Immature natural killer cell (primary cell): ENCODE measurements at regions not wholly inside any gene's neighbourhood (a gene's known extent, or its start where the extent isn't known, plus 50 kb on each side); places are given as distances from the start of the nearest gene placed in this dataset.
A peak's percentile ranks its signal among the peaks of the same experiment; 100 is the strongest.
"Not testable (repeated sequence)": the region's sequence is repeated elsewhere in the genome, so short reads cannot be mapped to it uniquely, and the experiment has no call there.

Source experiments
- DNase-seq, 3 donors: peaks; one replicate each; pipeline ENCODE4 v3.0.0; 2022; ENCODE audit warnings: mixed read lengths in 1 of 3
- H3K27ac Mint-ChIP-seq, 6 donors: one replicate each; pipeline ENCODE4 v1.8.0; 2020; ENCODE audit warnings: mixed read lengths in 6 of 6, mild to moderate bottlenecking in 5 of 6, inconsistent platforms in 4 of 6, moderate library complexity in 3 of 6
- H3K27me3 Mint-ChIP-seq, 3 donors: one replicate each; pipeline ENCODE4 v1.8.0; 2020 to 2021; ENCODE audit warnings: low read depth in 3 of 3, mild to moderate bottlenecking in 3 of 3, mixed read lengths in 3 of 3, moderate library complexity in 3 of 3, inconsistent platforms in 1 of 3
- H3K36me3 Mint-ChIP-seq, 3 donors: one replicate each; pipeline ENCODE4 v1.8.0; 2020; ENCODE audit warnings: mixed read lengths in 3 of 3, inconsistent platforms in 2 of 3, mild to moderate bottlenecking in 2 of 3
- H3K4me1 Mint-ChIP-seq, 2 donors: one replicate each; pipeline ENCODE4 v1.8.0; 2020; ENCODE audit warnings: inconsistent platforms in 2 of 2, mild to moderate bottlenecking in 2 of 2, mixed read lengths in 2 of 2, moderate library complexity in 1 of 2
- H3K4me3 Mint-ChIP-seq, 5 donors: one replicate each; pipeline ENCODE4 v1.8.0; 2020; ENCODE audit warnings: mild to moderate bottlenecking in 5 of 5, mixed read lengths in 5 of 5, inconsistent platforms in 3 of 5, moderate library complexity in 3 of 5
- H3K9me3 Mint-ChIP-seq, 6 donors: one replicate each; pipeline ENCODE4 v1.8.0; 2020; ENCODE audit warnings: mild to moderate bottlenecking in 6 of 6, mixed read lengths in 6 of 6, inconsistent platforms in 4 of 6, moderate library complexity in 3 of 6

GRCh38 chr11:116366980-116367645 lies 405.7 kb downstream of the BUD13 start:
- DNase-seq, result no peak
- H3K4me3 Mint-ChIP-seq, result no peak overlapping the region
- no peaks in the 10 kb centered on the region for H3K36me3 Mint-ChIP-seq
- no peaks in the 10 kb centered on the region for H3K9me3 Mint-ChIP-seq
- H3K4me1 Mint-ChIP-seq, result no peaks in the 10 kb centered on the region
- H3K27ac Mint-ChIP-seq, result no peak overlapping the region
- peaks cover 0 to 5% (median 2%) of the 10 kb centered on the region in 3 donors for H3K27me3 Mint-ChIP-seq

DNA sequence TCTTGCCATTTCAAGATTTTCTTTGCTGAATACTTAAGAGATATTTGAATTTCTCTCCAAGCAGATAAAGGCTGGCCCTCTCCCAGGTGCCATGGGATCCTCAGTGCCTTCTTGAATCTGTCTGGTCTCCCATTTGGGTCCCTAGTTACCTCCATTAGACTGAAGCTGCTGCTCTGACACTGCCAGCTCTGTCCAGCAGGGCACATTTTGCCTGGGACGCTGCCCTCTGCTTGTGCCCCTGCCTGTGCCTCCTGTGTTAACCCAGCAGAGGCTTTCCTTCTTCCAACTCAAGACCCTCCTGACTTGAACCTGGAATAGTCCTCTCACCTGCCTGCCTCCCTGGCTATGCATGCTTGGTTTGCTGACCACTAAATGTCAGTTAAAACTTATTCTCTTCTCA lies 406.3 kb downstream of the BUD13 start:
- DNase-seq, result no peak
- no peaks in the 10 kb centered on the region for H3K4me1 Mint-ChIP-seq
- H3K27me3 Mint-ChIP-seq, result peaks cover 0 to 5% (median 0%) of the 10 kb centered on the region in 3 donors
- no peaks in the 10 kb centered on the region for H3K9me3 Mint-ChIP-seq
- no peaks in the 10 kb centered on the region for H3K36me3 Mint-ChIP-seq
- H3K4me3 Mint-ChIP-seq, result no peak overlapping the region
- no peak overlapping the region for H3K27ac Mint-ChIP-seq

DNA sequence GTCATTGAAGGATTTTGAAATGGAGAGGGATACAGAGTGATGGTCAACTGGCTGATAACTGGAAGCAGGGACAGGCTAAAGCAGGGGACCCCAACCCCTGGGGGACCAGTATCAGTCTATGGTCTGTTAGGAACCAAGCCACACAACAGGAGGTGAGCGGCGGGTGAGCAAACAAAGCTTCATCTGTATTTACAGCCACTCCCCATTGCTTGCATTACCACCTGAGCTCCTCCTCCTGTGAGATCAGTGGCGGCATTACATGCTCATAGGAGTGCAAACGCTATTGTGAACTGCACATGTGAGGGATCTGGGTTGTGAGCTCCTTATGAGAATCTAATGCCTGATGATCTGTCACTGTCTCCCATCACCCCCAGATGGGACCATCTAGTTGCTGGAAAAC lies 407.9 kb downstream of the BUD13 start:
- H3K36me3 Mint-ChIP-seq, DNase-seq, H3K27ac Mint-ChIP-seq, H3K27me3 Mint-ChIP-seq, H3K4me1 Mint-ChIP-seq, H3K4me3 Mint-ChIP-seq, H3K9me3 Mint-ChIP-seq: not testable (repeated sequence)

DNA sequence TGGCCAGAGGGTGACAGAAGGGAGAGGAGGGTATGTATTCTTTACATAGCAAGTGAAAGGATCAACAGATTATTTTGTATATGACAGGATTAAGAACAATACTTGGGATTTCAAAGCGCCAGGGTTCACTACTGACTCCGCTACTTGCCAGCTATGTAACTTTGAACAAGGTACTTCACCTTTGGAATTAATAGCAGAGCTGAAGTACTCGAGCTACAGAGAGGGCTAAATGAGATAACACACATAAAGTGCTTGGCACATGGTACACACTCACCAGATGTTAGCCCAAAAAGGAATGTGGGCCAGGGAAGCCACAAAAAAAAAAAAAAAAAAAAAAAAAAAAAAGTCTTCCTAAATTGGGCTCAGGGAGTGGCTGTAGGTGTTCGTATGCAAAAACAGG lies 408.4 kb downstream of the BUD13 start:
- Mint-ChIP-seq H3K36me3 (no peaks in the 10 kb centered on the region), H3K9me3 (no peaks in the 10 kb centered on the region), H3K4me1 (no peaks in the 10 kb centered on the region), H3K4me3 (peak overlapping the region in 1 of 5 donors; percentile 36), H3K27ac (no peak overlapping the region), H3K27me3 (peaks cover 0 to 5% (median 4%) of the 10 kb centered on the region in 3 donors)
- no peak for DNase-seq

DNA sequence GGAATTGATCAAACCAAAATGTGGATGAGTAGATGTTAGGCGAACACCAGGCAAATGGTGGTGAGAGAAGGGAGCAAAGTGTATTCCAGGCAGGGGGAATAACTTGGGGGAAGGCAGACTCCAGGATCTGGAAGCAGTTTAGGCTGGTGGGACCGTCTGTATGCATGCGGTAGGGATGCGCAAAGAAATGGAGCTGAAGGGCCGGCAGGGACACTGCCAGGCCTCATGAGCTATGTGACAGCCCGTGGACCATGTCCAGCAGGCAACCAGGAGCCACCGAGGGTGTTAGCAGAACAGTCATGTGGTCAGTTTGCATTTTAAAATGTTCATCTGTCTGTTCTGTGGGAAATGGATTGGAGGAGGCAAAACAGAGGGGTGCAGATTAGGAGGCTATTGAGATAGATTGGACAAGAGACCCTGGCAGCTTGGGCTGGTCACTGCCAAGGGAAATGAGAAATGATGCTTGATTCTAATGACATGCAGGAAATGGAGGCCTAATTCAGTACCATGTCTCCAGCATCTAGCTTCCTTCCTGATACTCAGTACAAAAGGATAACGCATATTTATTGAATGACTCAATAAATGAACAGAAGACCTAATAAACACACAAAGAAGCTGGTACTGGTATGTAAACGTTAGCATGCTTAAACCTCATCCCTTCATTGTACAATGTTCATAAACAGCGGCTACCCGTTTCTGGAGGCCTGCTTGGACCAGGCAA lies 412.4 kb downstream of the BUD13 start:
- Mint-ChIP-seq H3K27me3 (peaks cover 4 to 8% (median 5%) of the 10 kb centered on the region in 3 donors), H3K9me3 (no peaks in the 10 kb centered on the region), H3K36me3 (no peaks in the 10 kb centered on the region), H3K4me1 (no peaks in the 10 kb centered on the region), H3K4me3 (no peak overlapping the region), H3K27ac (no peak overlapping the region)
- DNase-seq, result no peak

GRCh38 chr11:116357784-116358544 lies 414.8 kb downstream of the BUD13 start:
- Mint-ChIP-seq H3K4me1 (no peaks in the 10 kb centered on the region), H3K36me3 (no peaks in the 10 kb centered on the region), H3K9me3 (no peaks in the 10 kb centered on the region), H3K27ac (no peak overlapping the region), H3K27me3 (peaks cover 5 to 8% (median 7%) of the 10 kb centered on the region in 3 donors), H3K4me3 (no peak overlapping the region)
- DNase-seq, result no peak

DNA sequence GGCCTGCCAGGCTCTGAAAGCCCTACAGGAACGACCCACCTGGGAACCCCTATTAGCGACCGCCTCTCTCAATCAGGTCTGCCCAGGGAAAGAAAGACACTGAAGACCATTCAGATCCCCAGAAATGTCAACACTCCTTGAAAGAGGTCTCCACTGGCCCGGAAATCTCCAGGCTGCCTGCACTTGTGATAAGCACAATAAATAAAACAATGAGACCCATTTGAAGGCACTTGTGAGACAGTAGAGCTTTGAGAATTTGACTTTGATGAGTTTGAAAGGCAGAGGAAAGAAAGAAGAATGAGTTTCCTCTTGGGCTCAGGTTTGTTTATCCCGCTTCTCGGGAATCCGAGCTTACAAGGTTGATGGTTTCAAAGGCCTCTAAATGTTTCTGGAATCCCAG lies 416.3 kb downstream of the BUD13 start:
- no peaks in the 10 kb centered on the region for H3K36me3 Mint-ChIP-seq
- H3K27ac Mint-ChIP-seq, result no peak overlapping the region
- no peaks in the 10 kb centered on the region for H3K9me3 Mint-ChIP-seq

GRCh38 chr11:116355104-116355503 lies 417.7 kb downstream of the BUD13 start:
- H3K4me3 Mint-ChIP-seq, result no peak overlapping the region
- H3K27me3 Mint-ChIP-seq, result peaks cover 4 to 8% (median 5%) of the 10 kb centered on the region in 3 donors
- no peak overlapping the region for H3K27ac Mint-ChIP-seq
- no peaks in the 10 kb centered on the region for H3K36me3 Mint-ChIP-seq
- no peak for DNase-seq
- H3K4me1 Mint-ChIP-seq, result no peaks in the 10 kb centered on the region
- H3K9me3 Mint-ChIP-seq, result no peaks in the 10 kb centered on the region

More for the DNA sequence above, 416.3 kb downstream of the BUD13 start:
- no peak for DNase-seq
- Mint-ChIP-seq H3K4me3 (no peak overlapping the region), H3K27me3 (peaks cover 5 to 8% (median 7%) of the 10 kb centered on the region in 3 donors), H3K4me1 (no peaks in the 10 kb centered on the region)

GRCh38 chr11:116353589-116353988 lies 419.2 kb downstream of the BUD13 start:
- no peaks in the 10 kb centered on the region for H3K9me3 Mint-ChIP-seq
- no peaks in the 10 kb centered on the region for H3K4me1 Mint-ChIP-seq
- H3K4me3 Mint-ChIP-seq, result no peak overlapping the region

GRCh38 chr11:116352881-116353280 lies 419.9 kb downstream of the BUD13 start:
- Mint-ChIP-seq H3K36me3 (no peaks in the 10 kb centered on the region), H3K4me1 (no peaks in the 10 kb centered on the region), H3K4me3 (no peak overlapping the region), H3K27ac (no peak overlapping the region), H3K27me3 (peaks cover 4 to 10% (median 5%) of the 10 kb centered on the region in 3 donors), H3K9me3 (peaks cover 0 to 2% (median 0%) of the 10 kb centered on the region in 6 donors)
- no peak for DNase-seq

More at GRCh38 chr11:116353589-116353988, 419.2 kb downstream of the BUD13 start:
- H3K36me3 Mint-ChIP-seq, result no peaks in the 10 kb centered on the region
- no peak overlapping the region for H3K27ac Mint-ChIP-seq
- DNase-seq, result no peak
- H3K27me3 Mint-ChIP-seq, result peaks cover 4 to 10% (median 5%) of the 10 kb centered on the region in 3 donors

DNA sequence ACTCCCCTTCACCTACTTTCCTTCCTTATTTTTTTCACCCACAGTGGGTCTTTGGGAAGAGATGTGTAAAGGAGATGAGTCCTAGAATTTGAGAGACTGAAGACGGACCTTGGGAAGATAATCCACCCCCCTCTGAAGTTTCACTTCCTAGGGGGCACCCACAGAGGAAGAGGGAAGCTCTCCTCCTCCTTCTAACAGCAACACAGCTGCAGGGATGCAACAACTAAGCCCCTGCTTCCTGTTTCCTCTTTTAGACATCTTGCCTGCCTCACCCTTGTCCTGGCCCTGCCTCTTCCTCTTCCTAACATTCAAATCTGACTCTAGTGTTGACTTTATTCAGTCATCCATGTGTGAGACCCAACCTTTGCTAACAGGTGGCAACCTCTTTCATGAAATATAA lies 424.6 kb downstream of the BUD13 start:
- Mint-ChIP-seq H3K9me3 (peaks cover 0 to 2% (median 0%) of the 10 kb centered on the region in 6 donors), H3K27ac (no peak overlapping the region), H3K4me3 (no peak overlapping the region), H3K27me3 (peaks cover 0 to 4% (median 0%) of the 10 kb centered on the region in 3 donors), H3K4me1 (no peaks in the 10 kb centered on the region), H3K36me3 (no peaks in the 10 kb centered on the region)
- DNase-seq, result no peak

DNA sequence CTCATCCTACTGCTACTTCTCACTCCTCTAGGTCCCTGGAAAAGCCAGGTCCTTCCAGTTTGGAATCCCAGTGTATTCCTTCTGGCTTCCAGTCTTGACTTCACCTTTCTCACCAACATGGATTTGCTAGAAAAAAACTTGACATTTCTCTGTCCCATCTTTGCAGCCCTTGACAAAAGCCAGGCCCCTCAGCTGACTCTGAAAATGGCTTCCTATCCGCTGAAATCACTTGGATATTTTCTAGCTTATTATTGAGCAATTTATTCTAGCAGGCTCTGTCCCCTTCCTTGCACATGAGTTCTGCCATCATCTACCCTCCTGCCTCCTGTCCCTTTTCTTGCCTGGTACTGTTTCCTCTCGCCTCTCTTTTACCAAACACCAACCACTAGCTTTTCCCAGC lies 427.2 kb downstream of the BUD13 start:
- Mint-ChIP-seq H3K4me3 (no peak overlapping the region), H3K4me1 (no peaks in the 10 kb centered on the region)
- DNase-seq, result no peak

GRCh38 chr11:116344601-116345000 lies 428.2 kb downstream of the BUD13 start:
- peaks cover 0 to 3% (median 0%) of the 10 kb centered on the region in 6 donors for H3K9me3 Mint-ChIP-seq
- no peak overlapping the region for H3K27ac Mint-ChIP-seq
- peaks cover 2 to 4% (median 3%) of the 10 kb centered on the region in 3 donors for H3K27me3 Mint-ChIP-seq
- DNase-seq, result no peak
- no peaks in the 10 kb centered on the region for H3K4me1 Mint-ChIP-seq
- no peak overlapping the region for H3K4me3 Mint-ChIP-seq
- no peaks in the 10 kb centered on the region for H3K36me3 Mint-ChIP-seq

More for the DNA sequence above, 427.2 kb downstream of the BUD13 start:
- peaks cover 0 to 4% (median 0%) of the 10 kb centered on the region in 3 donors for H3K27me3 Mint-ChIP-seq
- no peaks in the 10 kb centered on the region for H3K36me3 Mint-ChIP-seq
- H3K9me3 Mint-ChIP-seq, result peaks cover 0 to 2% (median 0%) of the 10 kb centered on the region in 6 donors
- no peak overlapping the region for H3K27ac Mint-ChIP-seq

DNA sequence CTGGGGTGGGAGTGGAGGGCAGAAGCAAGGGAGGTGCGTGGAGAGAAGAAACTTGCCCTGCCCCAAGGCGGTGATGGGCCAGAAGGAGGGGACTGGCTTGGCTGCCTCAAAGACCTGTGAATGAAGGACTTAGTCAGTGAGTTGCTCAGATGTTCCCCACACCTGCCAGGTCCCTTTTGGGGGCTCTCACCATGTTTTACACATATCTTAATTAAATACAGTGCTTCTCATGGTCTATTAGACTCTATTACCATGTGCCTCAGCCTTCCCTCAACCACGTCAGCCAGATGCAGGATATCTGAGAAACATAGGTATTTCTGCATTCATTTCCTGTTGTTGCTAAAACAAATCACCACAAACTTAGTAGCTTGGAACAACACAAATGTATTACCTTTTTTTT lies 429.5 kb downstream of the BUD13 start:
- Mint-ChIP-seq H3K9me3 (peaks cover 0 to 3% (median 0%) of the 10 kb centered on the region in 6 donors), H3K36me3 (no peaks in the 10 kb centered on the region), H3K27ac (no peak overlapping the region), H3K4me1 (no peaks in the 10 kb centered on the region), H3K27me3 (peaks cover 2 to 3% (median 2%) of the 10 kb centered on the region in 3 donors), H3K4me3 (no peak overlapping the region)
- no peak for DNase-seq
